ENCODE measurements at regions not wholly inside any gene's neighbourhood (a gene's known extent, or its start where the extent isn't known, plus 50 kb on each side); places are given as distances from the start of the nearest gene placed in this dataset.

- DNase-seq: no peak
Observed at GRCh38 chr18:8538935-8539334, 70.3 kb upstream of the RAB12 start.

- no peak for DNase-seq
Observed at GRCh38 chr18:8546677-8547076, 62.6 kb upstream of the RAB12 start.

GRCh38 chr18:8548186-8548585, 61.1 kb upstream of the RAB12 start:
- no peak for DNase-seq

- no peak for DNase-seq
Observed at GRCh38 chr18:8549254-8549757, 59.9 kb upstream of the RAB12 start.

GRCh38 chr18:8552151-8552550, 57.1 kb upstream of the RAB12 start:
- DNase-seq: no peak

- no peak for DNase-seq
Observed at GRCh38 chr18:8554354-8554753, 54.9 kb upstream of the RAB12 start.

- DNase-seq: no peak
Observed at GRCh38 chr18:8556424-8556823, 52.8 kb upstream of the RAB12 start.
